GM12878 (cell line): ENCODE measurements at regions not wholly inside any gene's neighbourhood (a gene's known extent, or its start where the extent isn't known, plus 50 kb on each side); places are given as distances from the start of the nearest gene placed in this dataset.

Source experiments
- ATAC-seq: fragments of 200-7000 bp; cut with Tn5 transposase; 3 replicates; pipeline ENCODE4 v1.9.1; 2020; ENCODE audit warnings: mild to moderate bottlenecking, moderate library complexity
- BruUV-seq: library from RNA; stranded (reverse); fragments of 400-500 nt; replicated peaks from 2 replicates; lab custom pipeline; 2021; lab: Mats Ljungman, UMichigan
- CTCF ChIA-PET: fragments of 300-600 bp; sonication (Branson Sonifier 250); formaldehyde crosslinking; extraction: SDS; loops from one replicate; lab custom pipeline; 2021; ENCODE audit warnings: inconsistent platforms; lab: Yijun Ruan, JAX
- POLR2A ChIA-PET: fragments of 350-600 bp; formaldehyde crosslinking; extraction: SDS; loops from one replicate; lab custom pipeline; 2021; ENCODE audit warnings: inconsistent platforms; lab: Charles Lee
- RAD21 ChIA-PET: fragments of 300-600 bp; sonication (Branson Sonifier 250); formaldehyde crosslinking; loops from one replicate; lab custom pipeline; 2023; ENCODE audit warnings: antibody characterized with exemption; ENCODE audit not compliant: unreplicated experiment; lab: Charles Lee
- SMC1A ChIA-PET: fragments of 300-600 bp; sonication (Branson Sonifier 250); formaldehyde crosslinking; loops from one replicate; lab custom pipeline; 2023; ENCODE audit not compliant: unreplicated experiment, uncharacterized antibody; lab: Charles Lee
- DNase-seq: peaks from one replicate; pipeline ENCODE4 v3.0.0-alpha.2; 2011; ENCODE audit warnings: low read depth, low spot score
- FAIRE-seq: peaks from 3 replicates; lab custom pipeline; 2011; peaks lifted over from hg19 to GRCh38; lab: Jason Lieb, UNC
- H2AFZ ChIP-seq: 2 replicates; pipeline ENCODE4 v1.6.0; 2011; ENCODE audit warnings: low read depth, low read length, control low read depth; ENCODE audit not compliant: control insufficient read depth
- H3K27ac ChIP-seq: 2 replicates; pipeline ENCODE4 v1.5.1; 2011; ENCODE audit warnings: control low read depth; ENCODE audit not compliant: control insufficient read depth, insufficient read depth
- H3K27me3 ChIP-seq, 2 experiments: replicated peaks in 1 of 2; 2 replicates each; pipeline versions ENCODE4 v1.6.0 to v1.6.1; 2011; ENCODE audit warnings: low read length in 1 of 2; ENCODE audit not compliant: control insufficient read depth in 2 of 2, insufficient read depth in 2 of 2
- H3K36me3 ChIP-seq, 2 experiments: 2 replicates each; pipeline ENCODE4 v1.5.1; 2011; ENCODE audit warnings: low read length in 1 of 2; ENCODE audit not compliant: control insufficient read depth in 2 of 2, insufficient read depth in 2 of 2
- H3K4me1 ChIP-seq: 2 replicates; pipeline ENCODE4 v1.6.1; 2011; ENCODE audit warnings: mild to moderate bottlenecking, low read length, moderate library complexity, mixed read lengths; ENCODE audit not compliant: control insufficient read depth, insufficient read depth
- H3K4me2 ChIP-seq: 2 replicates; pipeline ENCODE4 v1.6.0; 2011; ENCODE audit warnings: control low read depth; ENCODE audit not compliant: control insufficient read depth, insufficient read depth
- H3K4me3 ChIP-seq: fragments of 200-600 bp; sonication (generic); 2 replicates; pipeline ENCODE4 v1.5.1; 2016
- H3K79me2 ChIP-seq: 2 replicates; pipeline ENCODE4 v1.6.0; 2011; ENCODE audit warnings: low read length; ENCODE audit not compliant: control insufficient read depth, insufficient read depth
- H3K9ac ChIP-seq: 2 replicates; pipeline ENCODE4 v1.8.0; 2011; ENCODE audit warnings: low read length, control low read depth, mixed read lengths; ENCODE audit not compliant: control insufficient read depth, insufficient read depth
- H3K9me3 ChIP-seq: replicated peaks from 3 replicates; pipeline ENCODE4 v1.5.1; 2011; ENCODE audit warnings: mild to moderate bottlenecking, low read length; ENCODE audit not compliant: control insufficient read depth, insufficient read depth
- H4K20me1 ChIP-seq: 2 replicates; pipeline ENCODE4 v1.6.0; 2011; ENCODE audit not compliant: control insufficient read depth, insufficient read depth
- BRCA1 ChIP-seq: IDR thresholded peaks from 2 replicates; pipeline ENCODE4 v1.6.1; 2011; ENCODE audit warnings: low read depth, low read length, improper control_type of control experiment
- CBX5 ChIP-seq: sonication (generic); IDR thresholded peaks from 2 replicates; pipeline ENCODE4 v1.6.1; 2016; ENCODE audit warnings: low read depth, moderate library complexity, mild to moderate bottlenecking, inconsistent platforms
- CHD4 ChIP-seq: fragments of 200-600 bp; sonication (generic); IDR thresholded peaks from 2 replicates; pipeline ENCODE4 v1.6.1; 2016; ENCODE audit warnings: mild to moderate bottlenecking
- EZH2 ChIP-seq: IDR thresholded peaks from 2 replicates; pipeline ENCODE4 v1.6.1; 2012; ENCODE audit warnings: low read depth, mild to moderate bottlenecking, control low read depth, inconsistent platforms, low read length, borderline replicate concordance; ENCODE audit not compliant: control insufficient read depth
- GABPA ChIP-seq: IDR thresholded peaks from 2 replicates; pipeline ENCODE4 v1.6.1; 2014; ENCODE audit warnings: antibody characterized with exemption, low read depth, mild to moderate bottlenecking, inconsistent platforms
- HDGF ChIP-seq: fragments of 450-650 bp; IDR thresholded peaks from 2 replicates; pipeline ENCODE4 v1.6.1; 2016; ENCODE audit warnings: antibody characterized with exemption
- LARP7 ChIP-seq: fragments of 450-650 bp; IDR thresholded peaks from 2 replicates; pipeline ENCODE4 v1.6.1; 2017; ENCODE audit warnings: mild to moderate bottlenecking
- NRF1 ChIP-seq: conservative IDR thresholded peaks from 2 replicates; pipeline ENCODE4 v1.6.1; 2011; ENCODE audit warnings: mild to moderate bottlenecking, low read depth, low read length, improper control_type of control experiment
- POLR2AphosphoS2 ChIP-seq: IDR thresholded peaks from 2 replicates; pipeline ENCODE4 v1.6.1; 2011; ENCODE audit warnings: low read depth, mild to moderate bottlenecking, low read length, improper control_type of control experiment, moderate library complexity
- SPI1 ChIP-seq: IDR thresholded peaks from 2 replicates; pipeline ENCODE4 v1.6.1; 2011; ENCODE audit warnings: low read depth, mild to moderate bottlenecking, low read length, moderate library complexity, borderline replicate concordance; ENCODE audit not compliant: insufficient read depth
- SREBF2 ChIP-seq: IDR thresholded peaks from 2 replicates; pipeline ENCODE4 v1.6.1; 2012; ENCODE audit warnings: mild to moderate bottlenecking, low read length
- TBL1XR1 ChIP-seq: IDR thresholded peaks from 2 replicates; pipeline ENCODE4 v1.6.1; 2012; ENCODE audit warnings: low read depth, low read length, improper control_type of control experiment
- TCF12 ChIP-seq: IDR thresholded peaks from 2 replicates; pipeline ENCODE4 v1.6.1; 2011; ENCODE audit warnings: low read depth, mild to moderate bottlenecking, low read length
- YBX1 ChIP-seq: fragments of 450-650 bp; IDR thresholded peaks from 2 replicates; pipeline ENCODE4 v1.6.1; 2016; ENCODE audit warnings: antibody characterized with exemption
- ZNF274 ChIP-seq: IDR thresholded peaks from one replicate; pipeline ENCODE4 v1.8.0; 2011; ENCODE audit not compliant: insufficient read length, insufficient read depth
- WGBS: methylation state at CpG from one replicate; pipeline ENCODE4 v1.1.6; 2016; ENCODE audit warnings: low lambda C conversion rate; ENCODE audit not compliant: insufficient replicate concordance, insufficient coverage; ENCODE audit errors: missing lambda C conversion rate; 5-methylcytosine and 5-hydroxymethylcytosine counted together
- in situ Hi-C: fragments of 300-500 bp; cut with MboI; formaldehyde crosslinking; loops from 9 replicates; pipeline ENCODE4 v1.14.3; 2018; ENCODE audit warnings: mixed read lengths
- intact Hi-C: fragments of 100-400 bp; cut with micrococcal nuclease; formaldehyde crosslinking; loops from one replicate; pipeline ENCODE4 v1.14.2; 2022; ENCODE audit not compliant: unreplicated experiment
- TF ChIP-seq, protein P1 (sequence below): IDR thresholded peaks from 2 replicates; pipeline ENCODE4 v1.6.1; 2011; ENCODE audit warnings: low read depth, low read length, improper control_type of control experiment, borderline replicate concordance

DNA sequence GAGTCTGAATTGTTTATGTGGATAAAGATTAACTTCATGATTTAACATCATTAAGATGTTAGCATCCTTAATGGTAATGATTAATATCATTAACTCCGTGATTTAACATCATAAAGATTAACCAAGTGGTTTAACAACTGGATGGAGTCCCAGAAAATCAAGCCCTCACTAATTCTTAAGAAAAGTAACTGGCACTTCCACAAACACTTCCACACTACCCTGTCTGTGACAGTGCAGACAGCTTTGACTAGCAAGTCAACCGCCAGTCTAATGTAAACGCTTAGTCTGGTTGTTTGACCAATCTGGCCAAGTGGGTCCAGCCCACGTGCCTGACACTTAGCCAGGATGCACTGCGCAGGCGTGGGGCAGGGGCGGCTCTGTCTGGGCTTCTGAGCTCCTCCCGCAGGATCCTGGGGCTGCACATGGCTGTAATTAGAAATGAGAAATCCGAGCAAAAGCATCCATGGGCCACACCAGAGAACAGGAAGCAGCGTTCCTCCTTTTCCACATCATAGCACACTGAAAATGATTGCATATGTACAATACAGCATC, 424.2 kb downstream of the FOXA2 start:
- H4K20me1 ChIP-seq = no peaks in the 10 kb centered on the region
- ChIA-PET CTCF (no interaction called here), SMC1A (interaction anchor here (1.5 kb wide), 1 partner anchor 9 kb away, joined by 3 read pairs; no protein-coding TSS in a partner anchor), POLR2A (no interaction called here), RAD21 (no interaction called here)
- in situ Hi-C loops (no loop called here), intact Hi-C loops (no loop called here)
- no peak for DNase-seq
- TF ChIP-seq, protein P1, sequence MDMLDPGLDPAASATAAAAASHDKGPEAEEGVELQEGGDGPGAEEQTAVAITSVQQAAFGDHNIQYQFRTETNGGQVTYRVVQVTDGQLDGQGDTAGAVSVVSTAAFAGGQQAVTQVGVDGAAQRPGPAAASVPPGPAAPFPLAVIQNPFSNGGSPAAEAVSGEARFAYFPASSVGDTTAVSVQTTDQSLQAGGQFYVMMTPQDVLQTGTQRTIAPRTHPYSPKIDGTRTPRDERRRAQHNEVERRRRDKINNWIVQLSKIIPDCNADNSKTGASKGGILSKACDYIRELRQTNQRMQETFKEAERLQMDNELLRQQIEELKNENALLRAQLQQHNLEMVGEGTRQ = no peak
- TF ChIP-seq SREBF2 (no peak), NRF1 (no peak), ZNF274 (no peak)
- no peaks in the 10 kb centered on the region for H3K79me2 ChIP-seq
- 49% methylated on average over 10 of the region's 10 CpGs for WGBS
- no peak overlapping the region for H3K4me2 ChIP-seq
- no peak overlapping the region for H2AFZ ChIP-seq
- no peaks in the 10 kb centered on the region for H3K4me1 ChIP-seq
- no peaks in the 10 kb centered on the region for H3K27me3 ChIP-seq
- H3K9ac ChIP-seq = no peak overlapping the region
- no peaks in the 10 kb centered on the region for H3K36me3 ChIP-seq
- no peak overlapping the region for H3K4me3 ChIP-seq
- no peak for ATAC-seq
- no peak for FAIRE-seq
- no TSS peak for BruUV-seq
- H3K9me3 ChIP-seq = no peaks in the 10 kb centered on the region; the same call in 2 of the 3 replicates
- no peak overlapping the region for H3K27ac ChIP-seq

DNA sequence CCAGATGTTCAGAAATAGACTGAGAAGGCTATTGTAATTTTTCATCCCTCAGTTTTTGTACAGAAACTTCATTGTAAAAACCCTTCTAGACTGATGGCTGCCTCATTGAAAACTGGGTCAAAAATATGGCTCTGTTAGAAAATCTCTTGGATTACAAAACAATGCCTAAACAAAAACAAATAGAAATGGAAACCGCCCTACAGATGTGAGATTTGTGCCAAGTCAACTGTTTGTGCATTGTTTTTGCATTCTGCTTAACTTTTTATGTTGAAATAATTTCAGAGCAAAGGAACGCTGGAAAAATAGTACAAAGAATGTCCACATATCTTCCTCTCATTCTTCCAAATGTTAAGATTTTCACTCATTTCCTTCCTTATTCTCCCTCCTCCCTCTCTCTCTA, 425.1 kb downstream of the FOXA2 start:
- H3K4me3 ChIP-seq = no peak overlapping the region
- no peak overlapping the region for H3K4me2 ChIP-seq
- H3K4me1 ChIP-seq = no peaks in the 10 kb centered on the region
- no peak for DNase-seq
- no peak for FAIRE-seq
- H2AFZ ChIP-seq = no peak overlapping the region
- in situ Hi-C loops (no loop called here), intact Hi-C loops (no loop called here)
- BruUV-seq = no TSS peak
- ChIA-PET CTCF (no interaction called here), RAD21 (no interaction called here), SMC1A (no interaction called here), POLR2A (no interaction called here)
- H3K27me3 ChIP-seq = no peaks in the 10 kb centered on the region
- 0% methylated on average over 2 of the region's 2 CpGs for WGBS
- no peak for ATAC-seq
- no peaks in the 10 kb centered on the region for H3K79me2 ChIP-seq
- H3K27ac ChIP-seq = no peak overlapping the region
- H3K9ac ChIP-seq = no peak overlapping the region
- no peaks in the 10 kb centered on the region for H3K36me3 ChIP-seq
- no peaks in the 10 kb centered on the region; the same call in 2 of the 3 replicates for H3K9me3 ChIP-seq
- no peaks in the 10 kb centered on the region for H4K20me1 ChIP-seq
- TF ChIP-seq SPI1 (no peak), POLR2AphosphoS2 (no peak), TBL1XR1 (no peak), CBX5 (no peak), CHD4 (no peak), BRCA1 (no peak), GABPA (no peak), LARP7 (no peak), YBX1 (no peak), TCF12 (no peak), HDGF (no peak), EZH2 (no peak)
